GM23338 (cell line): ENCODE measurements at regions not wholly inside any gene's neighbourhood (a gene's known extent, or its start where the extent isn't known, plus 50 kb on each side); places are given as distances from the start of the nearest gene placed in this dataset.

Experiments used
- ATAC-seq: fragments of 200-7000 bp; cut with Tn5 transposase; 3 replicates; pipeline ENCODE4 v1.9.1; 2020
- DNase-seq: peaks from one replicate; pipeline ENCODE4 v3.0.0-alpha.2; 2015; ENCODE audit warnings: low spot score
- H2AFZ ChIP-seq: fragments of 200-600 bp; sonication (generic); 2 replicates; pipeline ENCODE4 v1.8.0; 2016; ENCODE audit warnings: antibody characterized with exemption, mild to moderate bottlenecking, moderate library complexity
- H3F3A ChIP-seq: fragments of 200-600 bp; sonication (generic); replicated peaks from 2 replicates; pipeline ENCODE4 v1.8.0; 2017; ENCODE audit warnings: antibody characterized with exemption, mixed run types, low read depth
- H3K27ac ChIP-seq: fragments of 200-600 bp; sonication (generic); 2 replicates; pipeline ENCODE4 v1.6.1; 2016; ENCODE audit warnings: low read depth
- H3K27me3 ChIP-seq: fragments of 200-600 bp; sonication (generic); 2 replicates; pipeline ENCODE4 v1.8.0; 2016; ENCODE audit warnings: mild to moderate bottlenecking, mixed run types, moderate library complexity; ENCODE audit not compliant: insufficient read depth
- H3K36me3 ChIP-seq: fragments of 200-600 bp; sonication (generic); 2 replicates; pipeline ENCODE4 v1.8.0; 2016; ENCODE audit warnings: mild to moderate bottlenecking; ENCODE audit not compliant: insufficient read depth
- H3K4me1 ChIP-seq: fragments of 200-600 bp; sonication (generic); 2 replicates; pipeline ENCODE4 v1.8.0; 2016; ENCODE audit warnings: mild to moderate bottlenecking, moderate library complexity; ENCODE audit not compliant: insufficient read depth
- H3K4me2 ChIP-seq: fragments of 200-600 bp; sonication (generic); 2 replicates; pipeline ENCODE4 v1.7.1; 2017; ENCODE audit warnings: mixed run types
- H3K4me3 ChIP-seq: fragments of 200-600 bp; sonication (generic); 2 replicates; pipeline ENCODE4 v1.6.1; 2016; ENCODE audit warnings: mixed run types
- H3K79me2 ChIP-seq: fragments of 200-600 bp; sonication (generic); replicated peaks from 2 replicates; pipeline ENCODE4 v1.8.0; 2017; ENCODE audit warnings: mild to moderate bottlenecking; ENCODE audit not compliant: insufficient read depth
- H3K9me2 ChIP-seq: fragments of 200-600 bp; sonication (generic); 2 replicates; pipeline ENCODE4 v1.8.0; 2017; ENCODE audit not compliant: insufficient read depth
- H4K20me1 ChIP-seq: fragments of 200-600 bp; sonication (generic); replicated peaks from 2 replicates; pipeline ENCODE4 v1.8.0; 2017; ENCODE audit warnings: mild to moderate bottlenecking; ENCODE audit not compliant: insufficient read depth
- H3K27ac Mint-ChIP-seq: 2 replicates; pipeline ENCODE4 v1.8.0; 2020; ENCODE audit warnings: inconsistent platforms, mild to moderate bottlenecking, moderate library complexity, mixed read lengths
- H3K27me3 Mint-ChIP-seq: 3 replicates; pipeline ENCODE4 v1.8.0; 2022; ENCODE audit warnings: low read depth, mild to moderate bottlenecking, moderate library complexity, mixed read lengths, inconsistent platforms; ENCODE audit not compliant: insufficient read depth, poor library complexity
- H3K36me3 Mint-ChIP-seq: 3 replicates; pipeline ENCODE4 v1.8.0; 2021; ENCODE audit warnings: low read depth, mild to moderate bottlenecking, inconsistent platforms, moderate library complexity, mixed read lengths
- H3K4me1 Mint-ChIP-seq: 3 replicates; pipeline ENCODE4 v1.8.0; 2020; ENCODE audit warnings: mild to moderate bottlenecking, inconsistent platforms, mixed read lengths
- H3K4me3 Mint-ChIP-seq: 3 replicates; pipeline ENCODE4 v1.8.0; 2021; ENCODE audit warnings: moderate library complexity, mild to moderate bottlenecking, inconsistent platforms, mixed read lengths
- H3K9me3 Mint-ChIP-seq: 3 replicates; pipeline ENCODE4 v1.8.0; 2020; ENCODE audit warnings: moderate library complexity, mild to moderate bottlenecking, inconsistent platforms, mixed read lengths
- CREB1 ChIP-seq: fragments of 250-450 bp; sonication (Bioruptor Pico); IDR thresholded peaks from 2 replicates; pipeline ENCODE4 v1.5.0; 2020; ENCODE audit warnings: low read depth, mild to moderate bottlenecking, moderate library complexity
- CTCF ChIP-seq, 2 experiments: fragments of 200-600 bp in 1 of 2; sonication (generic) in 1 of 2; conservative IDR thresholded peaks; 2 replicates each; pipeline versions ENCODE4 v1.5.1 to v1.6.1; 2016 to 2017; ENCODE audit warnings: antibody characterized with exemption in 2 of 2, low read depth in 2 of 2, mild to moderate bottlenecking in 2 of 2, moderate library complexity in 1 of 2
- JUNB ChIP-seq: IDR thresholded peaks from one replicate; pipeline ENCODE4 v1.6.1; 2016; ENCODE audit warnings: antibody characterized with exemption; ENCODE audit not compliant: unreplicated experiment
- NANOG ChIP-seq: IDR thresholded peaks from 2 replicates; pipeline ENCODE4 v1.6.1; 2016; ENCODE audit warnings: antibody characterized with exemption, borderline replicate concordance
- POLR2AphosphoS5 ChIP-seq: IDR thresholded peaks from 2 replicates; pipeline ENCODE4 v1.6.1; 2016; ENCODE audit warnings: antibody characterized with exemption, low read depth
- STAT1 ChIP-seq: IDR thresholded peaks from one replicate; pipeline ENCODE4 v1.6.1; 2016; ENCODE audit warnings: antibody characterized with exemption; ENCODE audit not compliant: unreplicated experiment
- ZNF114 ChIP-seq: fragments of 250-450 bp; sonication (Bioruptor Pico); IDR thresholded peaks from 2 replicates; pipeline ENCODE4 v1.5.0; 2020; ENCODE audit warnings: mild to moderate bottlenecking, moderate library complexity
- ZNF331 ChIP-seq: fragments of 250-450 bp; sonication (Bioruptor Pico); IDR thresholded peaks from 2 replicates; pipeline ENCODE4 v1.5.0; 2020; ENCODE audit warnings: low read depth, mild to moderate bottlenecking, moderate library complexity
- ZNF462 ChIP-seq: fragments of 250-450 bp; sonication (Bioruptor Pico); IDR thresholded peaks from 2 replicates; pipeline ENCODE4 v1.5.0; 2020; ENCODE audit warnings: mild to moderate bottlenecking, moderate library complexity

GRCh38 chr6:67200626-67201403 lies 1434.3 kb upstream of the ADGRB3 start:
- no peaks in the 10 kb centered on the region for H3K27me3 Mint-ChIP-seq
- DNase-seq, result no peak

GRCh38 chr6:67199425-67199824 lies 1435.7 kb upstream of the ADGRB3 start:
- no peaks in the 10 kb centered on the region for H3K27me3 Mint-ChIP-seq
- TF ChIP-seq CTCF (conservative IDR thresholded peaks at IDR 0.05; ENCODE audit: low read depth in 2 of 2), result no peak
- TF ChIP-seq NANOG, result no peak
- TF ChIP-seq ZNF331 (CRISPR knock-in tag), result no peak
- TF ChIP-seq JUNB, result no peak
- TF ChIP-seq STAT1, result no peak
- no peak overlapping the region for H3K27ac Mint-ChIP-seq
- Histone ChIP-seq H3K27me3 (no peaks in the 10 kb centered on the region), H3K4me3 (no peak overlapping the region), H3F3A (no peaks in the 10 kb centered on the region), H2AFZ (no peak overlapping the region), H3K9me2 (peaks cover 10% of the 10 kb centered on the region; the same call in 1 of the 2 replicates), H3K79me2 (no peaks in the 10 kb centered on the region), H3K4me2 (no peak overlapping the region), H3K36me3 (no peaks in the 10 kb centered on the region), H3K27ac (no peak overlapping the region), H4K20me1 (no peaks in the 10 kb centered on the region), H3K4me1 (no peaks in the 10 kb centered on the region)
- DNase-seq (no peak), ATAC-seq (no peak)
- H3K9me3 Mint-ChIP-seq, result peaks cover 19% of the 10 kb centered on the region
- no peaks in the 10 kb centered on the region for H3K36me3 Mint-ChIP-seq
- H3K4me3 Mint-ChIP-seq, result no peak overlapping the region
- no peaks in the 10 kb centered on the region; the same call in 2 of the 3 replicates for H3K4me1 Mint-ChIP-seq

More at GRCh38 chr6:67200626-67201403, 1434.3 kb upstream of the ADGRB3 start:
- Mint-ChIP-seq H3K9me3 (peaks cover 19% of the 10 kb centered on the region), H3K27ac (no peak overlapping the region), H3K36me3 (no peaks in the 10 kb centered on the region), H3K4me1 (no peaks in the 10 kb centered on the region; the same call in 2 of the 3 replicates), H3K4me3 (no peak overlapping the region)
- no peak overlapping the region for H2AFZ ChIP-seq
- H3K4me1 ChIP-seq, result no peaks in the 10 kb centered on the region
- ATAC-seq, result no peak
- no peak overlapping the region for H3K4me3 ChIP-seq
- TF ChIP-seq POLR2AphosphoS5 (no peak), JUNB (no peak), ZNF114 (CRISPR knock-in tag) (no peak), ZNF331 (CRISPR knock-in tag) (no peak), STAT1 (no peak), CREB1 (CRISPR knock-in tag) (no peak)
- peaks cover 10% of the 10 kb centered on the region; the same call in 1 of the 2 replicates for H3K9me2 ChIP-seq
- no peaks in the 10 kb centered on the region for H3K27me3 ChIP-seq
- no peak overlapping the region for H3K27ac ChIP-seq
- H4K20me1 ChIP-seq, result no peaks in the 10 kb centered on the region
- no peaks in the 10 kb centered on the region for H3F3A ChIP-seq
- H3K36me3 ChIP-seq, result no peaks in the 10 kb centered on the region
- no peak overlapping the region for H3K4me2 ChIP-seq
- no peaks in the 10 kb centered on the region for H3K79me2 ChIP-seq

GRCh38 chr6:67190733-67191132 lies 1444.3 kb upstream of the ADGRB3 start:
- Histone ChIP-seq H3K27me3 (no peaks in the 10 kb centered on the region), H3K79me2 (no peaks in the 10 kb centered on the region), H3K4me3 (no peak overlapping the region), H3F3A (no peaks in the 10 kb centered on the region), H3K36me3 (no peaks in the 10 kb centered on the region), H2AFZ (no peak overlapping the region), H4K20me1 (no peaks in the 10 kb centered on the region), H3K4me1 (no peaks in the 10 kb centered on the region), H3K4me2 (no peak overlapping the region), H3K9me2 (no peaks in the 10 kb centered on the region), H3K27ac (no peak overlapping the region)
- Mint-ChIP-seq H3K4me3 (no peak overlapping the region), H3K9me3 (peaks cover 11% of the 10 kb centered on the region; the same call in 2 of the 3 replicates), H3K4me1 (no peaks in the 10 kb centered on the region), H3K27ac (no peak overlapping the region), H3K27me3 (no peaks in the 10 kb centered on the region), H3K36me3 (no peaks in the 10 kb centered on the region)
- DNase-seq (no peak), ATAC-seq (no peak)
- no peak for TF ChIP-seq ZNF462 (CRISPR knock-in tag)
- TF ChIP-seq STAT1, result no peak
